ENCODE measurements at regions not wholly inside any gene's neighbourhood (a gene's known extent, or its start where the extent isn't known, plus 50 kb on each side); places are given as distances from the start of the nearest gene placed in this dataset.

- TF ChIP-seq POLR2A (IDR thresholded peaks at IDR 0.05; ENCODE audit: low read length) (no peak), GATA1 (IDR thresholded peaks at IDR 0.05; ENCODE audit: low read depth, low read length) (no peak)
Observed at GRCh38 chr2:189249901-189250300, 70.3 kb upstream of the COL5A2 start.
